Hepatocyte (in vitro differentiated cells): ENCODE measurements at regions not wholly inside any gene's neighbourhood (a gene's known extent, or its start where the extent isn't known, plus 50 kb on each side); places are given as distances from the start of the nearest gene placed in this dataset.

Experiments
- CTCF ChIP-seq: fragments of 200-600 bp; sonication (generic); IDR thresholded peaks from 2 replicates; pipeline ENCODE4 v1.5.1; 2016; ENCODE audit warnings: antibody characterized with exemption, mild to moderate bottlenecking; ENCODE audit not compliant: poor library complexity
- EZH2phosphoT487 ChIP-seq: fragments of 200-600 bp; sonication (generic); IDR thresholded peaks from one replicate; pipeline ENCODE4 v1.6.1; 2018; ENCODE audit warnings: antibody characterized with exemption, mild to moderate bottlenecking, low read depth, moderate library complexity; ENCODE audit not compliant: unreplicated experiment, severe bottlenecking

- TF ChIP-seq EZH2phosphoT487 (no peak), CTCF (no peak)
These were observed 1096.4 kb downstream of the TBC1D22A start for GRCh38 chr22:47858773-47859306.
